ENCODE measurements at regions not wholly inside any gene's neighbourhood (a gene's known extent, or its start where the extent isn't known, plus 50 kb on each side); places are given as distances from the start of the nearest gene placed in this dataset.

DNA sequence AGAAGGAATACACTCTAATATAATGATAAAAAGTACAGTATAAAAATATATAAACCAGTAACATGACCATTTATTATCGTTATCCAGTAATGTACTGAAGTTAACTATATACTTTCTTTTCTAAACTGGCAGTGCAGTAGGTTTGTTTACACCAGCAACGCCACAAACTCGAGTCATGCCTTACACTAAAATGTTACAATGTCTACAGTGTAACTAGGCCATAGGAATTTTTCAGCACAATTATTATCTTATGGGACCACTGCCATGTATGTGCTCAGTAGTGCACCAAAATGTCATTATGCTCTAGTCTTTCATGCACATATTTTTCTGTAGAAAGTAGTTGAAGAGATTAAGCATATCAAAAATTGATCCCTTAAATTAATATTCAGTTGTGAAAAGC, 609.8 kb upstream of the BCHE start:
- Histone ChIP-seq H3F3A (ENCODE audit: low read depth) (no peaks in the 10 kb centered on the region), H3K36me3 (no peaks in the 10 kb centered on the region), H3K27me3 (no peaks in the 10 kb centered on the region), H2AFZ (replicated peaks) (no peak overlapping the region), H3K9me3 (ENCODE audit: low read depth) (no peaks in the 10 kb centered on the region), H3K27ac (no peak overlapping the region), H3K4me3 (no peak overlapping the region), H3K4me2 (no peak overlapping the region), H3K4me1 (no peaks in the 10 kb centered on the region), H3K79me2 (ENCODE audit: low read depth) (no peaks in the 10 kb centered on the region), H4K20me1 (ENCODE audit: low read depth) (no peaks in the 10 kb centered on the region), H3K9ac (no peak overlapping the region)
- no peaks in the 10 kb centered on the region for H3K9me3 Mint-ChIP-seq
- DNase-seq (ENCODE audit: low spot score), result no peak
- no peaks in the 10 kb centered on the region for H3K36me3 Mint-ChIP-seq
- H3K27me3 Mint-ChIP-seq (ENCODE audit: insufficient read depth, low read depth), result no peaks in the 10 kb centered on the region
- H3K27ac Mint-ChIP-seq, result no peak overlapping the region
- no peak overlapping the region for H3K4me3 Mint-ChIP-seq
- H3K4me1 Mint-ChIP-seq, result no peaks in the 10 kb centered on the region
- TF ChIP-seq, protein P1, sequence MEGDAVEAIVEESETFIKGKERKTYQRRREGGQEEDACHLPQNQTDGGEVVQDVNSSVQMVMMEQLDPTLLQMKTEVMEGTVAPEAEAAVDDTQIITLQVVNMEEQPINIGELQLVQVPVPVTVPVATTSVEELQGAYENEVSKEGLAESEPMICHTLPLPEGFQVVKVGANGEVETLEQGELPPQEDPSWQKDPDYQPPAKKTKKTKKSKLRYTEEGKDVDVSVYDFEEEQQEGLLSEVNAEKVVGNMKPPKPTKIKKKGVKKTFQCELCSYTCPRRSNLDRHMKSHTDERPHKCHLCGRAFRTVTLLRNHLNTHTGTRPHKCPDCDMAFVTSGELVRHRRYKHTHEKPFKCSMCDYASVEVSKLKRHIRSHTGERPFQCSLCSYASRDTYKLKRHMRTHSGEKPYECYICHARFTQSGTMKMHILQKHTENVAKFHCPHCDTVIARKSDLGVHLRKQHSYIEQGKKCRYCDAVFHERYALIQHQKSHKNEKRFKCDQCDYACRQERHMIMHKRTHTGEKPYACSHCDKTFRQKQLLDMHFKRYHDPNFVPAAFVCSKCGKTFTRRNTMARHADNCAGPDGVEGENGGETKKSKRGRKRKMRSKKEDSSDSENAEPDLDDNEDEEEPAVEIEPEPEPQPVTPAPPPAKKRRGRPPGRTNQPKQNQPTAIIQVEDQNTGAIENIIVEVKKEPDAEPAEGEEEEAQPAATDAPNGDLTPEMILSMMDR (IDR thresholded peaks at IDR 0.05), result no peak
- no peak for TF ChIP-seq EZH2phosphoT487 (IDR thresholded peaks at IDR 0.05)
- TF ChIP-seq EZH2 (IDR thresholded peaks at IDR 0.05), result no peak

DNA sequence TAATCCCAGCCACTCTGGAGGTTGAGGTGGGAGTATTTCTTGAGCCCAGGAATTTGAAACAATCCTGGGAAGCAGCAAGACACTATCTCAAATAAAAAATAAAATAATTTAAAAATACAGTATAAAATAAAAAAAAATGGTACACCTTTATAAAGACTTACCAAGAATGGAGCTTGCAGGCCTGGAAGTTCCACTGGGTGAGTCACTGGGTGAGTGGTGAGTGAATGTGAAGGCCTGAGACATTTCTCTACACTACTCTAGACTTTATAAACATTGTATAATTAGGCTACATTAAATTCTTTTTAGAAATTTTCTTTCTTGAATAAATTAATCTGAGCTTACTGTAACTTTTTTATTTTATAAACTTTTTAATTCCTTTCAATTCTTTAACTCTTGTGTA, 609.1 kb upstream of the BCHE start:
- Mint-ChIP-seq H3K4me1 (no peaks in the 10 kb centered on the region), H3K4me3 (no peak overlapping the region), H3K36me3 (no peaks in the 10 kb centered on the region), H3K9me3 (no peaks in the 10 kb centered on the region), H3K27me3 (ENCODE audit: insufficient read depth, low read depth) (no peaks in the 10 kb centered on the region), H3K27ac (no peak overlapping the region)
- Histone ChIP-seq H3K4me3 (no peak overlapping the region), H3K4me2 (no peak overlapping the region), H3K9ac (no peak overlapping the region), H3K4me1 (no peaks in the 10 kb centered on the region), H4K20me1 (ENCODE audit: low read depth) (no peaks in the 10 kb centered on the region), H3K9me3 (ENCODE audit: low read depth) (no peaks in the 10 kb centered on the region), H3K27me3 (no peaks in the 10 kb centered on the region), H3K79me2 (ENCODE audit: low read depth) (no peaks in the 10 kb centered on the region), H3K27ac (no peak overlapping the region), H3K36me3 (no peaks in the 10 kb centered on the region), H2AFZ (replicated peaks) (no peak overlapping the region), H3F3A (ENCODE audit: low read depth) (no peaks in the 10 kb centered on the region)
- TF ChIP-seq EZH2phosphoT487 (IDR thresholded peaks at IDR 0.05), result no peak
- TF ChIP-seq, protein P1 (IDR thresholded peaks at IDR 0.05), result no peak
- TF ChIP-seq EZH2 (IDR thresholded peaks at IDR 0.05), result no peak
- no peak for DNase-seq (ENCODE audit: low spot score)

- H3K27me3 ChIP-seq, result no peaks in the 10 kb centered on the region
- no peak for TF ChIP-seq EZH2phosphoT487 (IDR thresholded peaks at IDR 0.05)
- no peak for TF ChIP-seq EZH2 (IDR thresholded peaks at IDR 0.05)
- TF ChIP-seq, protein P1 (IDR thresholded peaks at IDR 0.05), result no peak
- Mint-ChIP-seq H3K27ac (no peak overlapping the region), H3K27me3 (ENCODE audit: insufficient read depth, low read depth) (no peaks in the 10 kb centered on the region), H3K4me1 (no peaks in the 10 kb centered on the region), H3K4me3 (no peak overlapping the region), H3K36me3 (no peaks in the 10 kb centered on the region), H3K9me3 (no peaks in the 10 kb centered on the region)
- H2AFZ ChIP-seq (replicated peaks), result peak overlapping the region; percentile 11
- H3F3A ChIP-seq (ENCODE audit: low read depth), result no peaks in the 10 kb centered on the region
- H3K9ac ChIP-seq, result no peak overlapping the region
- no peak overlapping the region for H3K27ac ChIP-seq
- no peaks in the 10 kb centered on the region for H4K20me1 ChIP-seq (ENCODE audit: low read depth)
- H3K79me2 ChIP-seq (ENCODE audit: low read depth), result no peaks in the 10 kb centered on the region
- no peaks in the 10 kb centered on the region for H3K36me3 ChIP-seq
- no peaks in the 10 kb centered on the region for H3K9me3 ChIP-seq (ENCODE audit: low read depth)
- no peak overlapping the region for H3K4me3 ChIP-seq
- DNase-seq (ENCODE audit: low spot score), result no peak
- no peaks in the 10 kb centered on the region for H3K4me1 ChIP-seq
- H3K4me2 ChIP-seq, result no peak overlapping the region
Observed at GRCh38 chr3:166445865-166446264, 608.6 kb upstream of the BCHE start.

- TF ChIP-seq EZH2 (IDR thresholded peaks at IDR 0.05), result no peak
- TF ChIP-seq EZH2phosphoT487 (IDR thresholded peaks at IDR 0.05), result no peak
- TF ChIP-seq, protein P1 (IDR thresholded peaks at IDR 0.05), result no peak
- Histone ChIP-seq H3K27ac (no peak overlapping the region), H3K79me2 (ENCODE audit: low read depth) (no peaks in the 10 kb centered on the region), H3K4me2 (no peak overlapping the region), H3K9ac (no peak overlapping the region), H4K20me1 (ENCODE audit: low read depth) (no peaks in the 10 kb centered on the region), H3K9me3 (ENCODE audit: low read depth) (no peaks in the 10 kb centered on the region), H3F3A (ENCODE audit: low read depth) (no peaks in the 10 kb centered on the region), H3K27me3 (no peaks in the 10 kb centered on the region), H3K4me3 (no peak overlapping the region), H2AFZ (replicated peaks) (no peak overlapping the region), H3K4me1 (no peaks in the 10 kb centered on the region), H3K36me3 (no peaks in the 10 kb centered on the region)
- no peaks in the 10 kb centered on the region for H3K27me3 Mint-ChIP-seq (ENCODE audit: insufficient read depth, low read depth)
- H3K36me3 Mint-ChIP-seq, result no peaks in the 10 kb centered on the region
- DNase-seq (ENCODE audit: low spot score), result no peak
- H3K27ac Mint-ChIP-seq, result no peak overlapping the region
- H3K4me1 Mint-ChIP-seq, result no peaks in the 10 kb centered on the region
- no peak overlapping the region for H3K4me3 Mint-ChIP-seq
- H3K9me3 Mint-ChIP-seq, result no peaks in the 10 kb centered on the region
Observed at GRCh38 chr3:166444756-166445155, 607.5 kb upstream of the BCHE start.
